Liver (tissue), 7 donors: ENCODE measurements at regions not wholly inside any gene's neighbourhood (a gene's known extent, or its start where the extent isn't known, plus 50 kb on each side); places are given as distances from the start of the nearest gene placed in this dataset.

ENCODE experiments used
- DNase-seq: peaks from one replicate; pipeline ENCODE4 v3.0.0-alpha.2; 2017; ENCODE audit warnings: low spot score
- H3K27ac ChIP-seq, 2 donors: one replicate each; pipeline ENCODE4 v1.7.0; 2013; ENCODE audit warnings: inconsistent platforms in 2 of 2, low read length in 2 of 2, control low read depth in 1 of 2, low read depth in 1 of 2, mild to moderate bottlenecking in 1 of 2
- H3K27me3 ChIP-seq, 4 donors: one replicate each; pipeline versions ENCODE4 v1.6.1 to v1.7.0; 2013; ENCODE audit warnings: low read length in 3 of 4, inconsistent platforms in 1 of 4, mild to moderate bottlenecking in 1 of 4, moderate library complexity in 1 of 4; ENCODE audit not compliant: control insufficient read depth in 4 of 4, insufficient read depth in 4 of 4
- H3K36me3 ChIP-seq, 4 donors: one replicate each; pipeline versions ENCODE4 v1.6.1 to v1.7.0; 2013; ENCODE audit warnings: low read length in 3 of 4, mild to moderate bottlenecking in 3 of 4, low read depth in 1 of 4, moderate library complexity in 1 of 4; ENCODE audit not compliant: control insufficient read depth in 4 of 4, insufficient read depth in 3 of 4
- H3K4me1 ChIP-seq, 4 donors: one replicate each; pipeline versions ENCODE4 v1.6.1 to v1.7.0; 2013; ENCODE audit warnings: low read length in 3 of 4, mild to moderate bottlenecking in 3 of 4, moderate library complexity in 1 of 4; ENCODE audit not compliant: control insufficient read depth in 4 of 4, insufficient read depth in 4 of 4
- H3K4me3 ChIP-seq, 3 donors: one replicate each; pipeline versions ENCODE4 v1.6.1 to v1.7.0; 2013; ENCODE audit warnings: low read length in 3 of 3, control low read depth in 1 of 3, low read depth in 1 of 3, mild to moderate bottlenecking in 1 of 3
- H3K9ac ChIP-seq, 2 donors: one replicate each; pipeline ENCODE4 v1.7.0; 2013; ENCODE audit warnings: low read length in 2 of 2, mild to moderate bottlenecking in 2 of 2, moderate library complexity in 2 of 2, control low read depth in 1 of 2, low read depth in 1 of 2
- H3K9me3 ChIP-seq, 4 donors: one replicate each; pipeline versions ENCODE4 v1.6.1 to v1.7.0; 2013; ENCODE audit warnings: low read length in 3 of 4; ENCODE audit not compliant: control insufficient read depth in 4 of 4
- EGR1 ChIP-seq, 2 donors: IDR thresholded peaks; 2 replicates each; pipeline ENCODE4 v1.6.1; 2016 to 2018; ENCODE audit warnings: antibody characterized with exemption in 2 of 2, low read depth in 2 of 2
- FOXA1 ChIP-seq: IDR thresholded peaks from 2 replicates; pipeline ENCODE4 v1.6.1; 2016; ENCODE audit warnings: antibody characterized with exemption
- FOXA2 ChIP-seq: IDR thresholded peaks from 2 replicates; pipeline ENCODE4 v1.6.1; 2016; ENCODE audit warnings: antibody characterized with exemption
- GABPA ChIP-seq, 2 donors: IDR thresholded peaks in 1 of 2; conservative IDR thresholded peaks in 1 of 2; 2 replicates each; pipeline ENCODE4 v1.6.1; 2016; ENCODE audit warnings: antibody characterized with exemption in 2 of 2, mild to moderate bottlenecking in 1 of 2, moderate library complexity in 1 of 2
- HNF4A ChIP-seq, 2 donors: conservative IDR thresholded peaks; 2 replicates each; pipeline ENCODE4 v1.6.1; 2016; ENCODE audit warnings: antibody characterized with exemption in 2 of 2, mild to moderate bottlenecking in 2 of 2
- HNF4G ChIP-seq: IDR thresholded peaks from 2 replicates; pipeline ENCODE4 v1.6.1; 2016; ENCODE audit warnings: antibody characterized with exemption
- JUND ChIP-seq, 2 donors: IDR thresholded peaks; 2 replicates each; pipeline ENCODE4 v1.6.1; 2016; ENCODE audit warnings: antibody characterized with exemption in 2 of 2
- NR2F2 ChIP-seq: IDR thresholded peaks from 2 replicates; pipeline ENCODE4 v1.6.1; 2016; ENCODE audit warnings: antibody characterized with exemption
- RAD21 ChIP-seq, 2 donors: IDR thresholded peaks; 2 replicates each; pipeline ENCODE4 v1.6.1; 2016; ENCODE audit warnings: antibody characterized with exemption in 2 of 2, mild to moderate bottlenecking in 2 of 2
- RXRA ChIP-seq, 2 donors: IDR thresholded peaks; 2 replicates each; pipeline ENCODE4 v1.6.1; 2017 to 2018; ENCODE audit warnings: antibody characterized with exemption in 2 of 2, mild to moderate bottlenecking in 1 of 2
- SP1 ChIP-seq: IDR thresholded peaks from 2 replicates; pipeline ENCODE4 v1.6.1; 2018; ENCODE audit warnings: antibody characterized with exemption, mild to moderate bottlenecking
- TAF1 ChIP-seq: conservative IDR thresholded peaks from 2 replicates; pipeline ENCODE4 v1.6.1; 2016; ENCODE audit warnings: antibody characterized with exemption, mild to moderate bottlenecking
- YY1 ChIP-seq: IDR thresholded peaks from 2 replicates; pipeline ENCODE4 v1.6.1; 2016; ENCODE audit warnings: antibody characterized with exemption, mild to moderate bottlenecking
- WGBS: extraction: QIAGEN DNeasy Blood & Tissue Kit; methylation state at CpG from one replicate; pipeline ENCODE4 v1.1.7; 2013; 5-methylcytosine and 5-hydroxymethylcytosine counted together
- TF ChIP-seq, protein P1 (sequence below): IDR thresholded peaks from 2 replicates; pipeline ENCODE4 v1.6.1; 2016; ENCODE audit warnings: antibody characterized with exemption, mild to moderate bottlenecking
- TF ChIP-seq, protein P2 (sequence below): IDR thresholded peaks from 2 replicates; pipeline ENCODE4 v1.6.1; 2016; ENCODE audit warnings: antibody characterized with exemption
- TF ChIP-seq, protein P3 (sequence below): IDR thresholded peaks from 2 replicates; pipeline ENCODE4 v1.6.1; 2016; ENCODE audit warnings: antibody characterized with exemption
- TF ChIP-seq, protein P4 (sequence below): IDR thresholded peaks from 2 replicates; pipeline ENCODE4 v1.6.1; 2016; ENCODE audit warnings: antibody characterized with exemption
- donor health status: healthy.
- donor health status: healthy.
- donor health status: healthy.
- donor health status: healthy.

DNA sequence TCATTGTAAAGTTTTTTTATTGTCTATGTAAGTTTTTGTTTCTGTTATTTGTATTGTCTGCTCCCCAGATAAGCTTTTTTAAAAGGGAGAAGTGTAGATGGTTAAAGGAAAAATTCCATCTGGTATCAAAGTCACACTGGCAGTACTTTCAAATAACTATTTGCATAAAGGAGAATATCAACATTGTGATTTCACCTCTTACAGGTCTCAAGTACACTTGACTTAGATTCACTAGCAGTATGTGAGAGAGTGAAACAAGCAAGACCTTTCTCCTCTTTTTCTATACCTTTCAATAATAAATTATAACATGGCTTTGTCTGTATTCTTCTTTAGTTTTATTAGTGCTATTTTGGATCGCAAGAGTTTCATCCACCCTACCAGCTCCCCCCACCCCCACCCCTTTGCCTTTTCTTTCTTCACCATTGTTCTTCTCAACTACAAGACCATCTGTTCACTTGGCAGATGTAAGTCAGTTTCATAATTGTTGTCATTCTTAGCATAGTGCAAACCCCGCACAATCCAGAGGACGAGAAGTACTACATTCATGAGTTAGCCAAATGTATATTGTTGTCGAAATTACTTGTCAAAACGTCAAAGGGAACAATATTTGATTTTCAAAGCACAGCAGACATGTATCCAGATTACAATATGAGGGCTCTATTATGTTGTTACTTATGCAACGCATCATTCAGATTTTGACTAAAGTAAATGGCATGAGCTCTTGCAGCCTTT lies 602.7 kb upstream of the FLRT2 start:
- no peaks in the 10 kb centered on the region for H3K4me1 ChIP-seq
- no peaks in the 10 kb centered on the region for H3K9me3 ChIP-seq
- no peak overlapping the region for H3K27ac ChIP-seq
- no peak for DNase-seq
- H3K9ac ChIP-seq = no peak overlapping the region
- no peaks in the 10 kb centered on the region for H3K36me3 ChIP-seq
- H3K27me3 ChIP-seq = peaks cover 0 to 2% (median 0%) of the 10 kb centered on the region in 4 donors
- H3K4me3 ChIP-seq = no peak overlapping the region
- WGBS = 77% methylated on average over 6 of the region's 6 CpGs
- no peak for TF ChIP-seq FOXA2
- no peak for TF ChIP-seq YY1
- TF ChIP-seq NR2F2 = no peak

DNA sequence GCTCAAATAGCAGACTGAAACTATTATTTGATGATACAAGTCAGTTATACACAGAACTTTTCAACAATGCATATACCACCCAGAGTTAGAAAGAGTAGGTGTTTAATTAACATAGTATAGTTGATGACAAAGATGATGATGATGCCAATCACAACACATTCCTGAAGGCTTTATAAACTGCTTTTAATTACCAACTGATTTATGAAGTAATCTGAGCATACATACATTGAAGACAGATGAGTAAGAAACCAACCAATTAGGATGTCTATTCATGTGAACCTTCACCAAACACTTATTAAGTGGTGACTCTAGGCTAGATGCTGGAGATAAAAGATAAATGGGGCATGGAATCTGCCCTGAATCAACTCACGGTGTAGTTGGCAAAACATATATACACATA lies 600.9 kb upstream of the FLRT2 start:
- Histone ChIP-seq H3K4me3 (no peak overlapping the region), H3K36me3 (no peaks in the 10 kb centered on the region), H3K4me1 (no peaks in the 10 kb centered on the region), H3K9ac (no peak overlapping the region), H3K27ac (no peak overlapping the region), H3K9me3 (no peaks in the 10 kb centered on the region), H3K27me3 (no peaks in the 10 kb centered on the region)
- DNase-seq = no peak
- TF ChIP-seq HNF4G (no peak), RAD21 (IDR thresholded peaks at IDR 0.05) (no peak), TAF1 (no peak), JUND (IDR thresholded peaks at IDR 0.05) (no peak)
- TF ChIP-seq, protein P1, sequence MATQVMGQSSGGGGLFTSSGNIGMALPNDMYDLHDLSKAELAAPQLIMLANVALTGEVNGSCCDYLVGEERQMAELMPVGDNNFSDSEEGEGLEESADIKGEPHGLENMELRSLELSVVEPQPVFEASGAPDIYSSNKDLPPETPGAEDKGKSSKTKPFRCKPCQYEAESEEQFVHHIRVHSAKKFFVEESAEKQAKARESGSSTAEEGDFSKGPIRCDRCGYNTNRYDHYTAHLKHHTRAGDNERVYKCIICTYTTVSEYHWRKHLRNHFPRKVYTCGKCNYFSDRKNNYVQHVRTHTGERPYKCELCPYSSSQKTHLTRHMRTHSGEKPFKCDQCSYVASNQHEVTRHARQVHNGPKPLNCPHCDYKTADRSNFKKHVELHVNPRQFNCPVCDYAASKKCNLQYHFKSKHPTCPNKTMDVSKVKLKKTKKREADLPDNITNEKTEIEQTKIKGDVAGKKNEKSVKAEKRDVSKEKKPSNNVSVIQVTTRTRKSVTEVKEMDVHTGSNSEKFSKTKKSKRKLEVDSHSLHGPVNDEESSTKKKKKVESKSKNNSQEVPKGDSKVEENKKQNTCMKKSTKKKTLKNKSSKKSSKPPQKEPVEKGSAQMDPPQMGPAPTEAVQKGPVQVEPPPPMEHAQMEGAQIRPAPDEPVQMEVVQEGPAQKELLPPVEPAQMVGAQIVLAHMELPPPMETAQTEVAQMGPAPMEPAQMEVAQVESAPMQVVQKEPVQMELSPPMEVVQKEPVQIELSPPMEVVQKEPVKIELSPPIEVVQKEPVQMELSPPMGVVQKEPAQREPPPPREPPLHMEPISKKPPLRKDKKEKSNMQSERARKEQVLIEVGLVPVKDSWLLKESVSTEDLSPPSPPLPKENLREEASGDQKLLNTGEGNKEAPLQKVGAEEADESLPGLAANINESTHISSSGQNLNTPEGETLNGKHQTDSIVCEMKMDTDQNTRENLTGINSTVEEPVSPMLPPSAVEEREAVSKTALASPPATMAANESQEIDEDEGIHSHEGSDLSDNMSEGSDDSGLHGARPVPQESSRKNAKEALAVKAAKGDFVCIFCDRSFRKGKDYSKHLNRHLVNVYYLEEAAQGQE = no peak
- 77% methylated on average over 1 of the region's 1 CpG for WGBS

DNA sequence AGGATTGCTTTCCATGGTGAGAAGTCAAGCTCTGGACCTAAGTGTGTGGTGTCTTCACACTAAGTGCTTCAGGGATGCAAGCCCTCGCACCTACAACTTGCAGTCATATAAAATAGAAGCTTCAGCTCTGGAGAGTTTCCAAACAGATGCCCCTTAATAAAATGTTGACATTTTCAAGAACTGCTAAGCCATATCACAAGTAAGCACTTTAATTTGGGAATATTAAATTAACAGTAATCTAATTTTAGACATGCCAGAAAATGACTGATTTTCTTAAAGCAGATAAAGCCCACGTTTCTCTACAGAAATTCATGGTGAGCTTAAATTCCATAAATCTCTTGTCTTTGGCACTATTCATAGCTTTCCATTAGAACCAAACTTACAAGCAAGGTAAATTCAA lies 600.1 kb upstream of the FLRT2 start:
- H3K4me1 ChIP-seq = no peaks in the 10 kb centered on the region
- H3K36me3 ChIP-seq = no peaks in the 10 kb centered on the region
- no peak for DNase-seq
- no peaks in the 10 kb centered on the region for H3K9me3 ChIP-seq
- no peaks in the 10 kb centered on the region for H3K27me3 ChIP-seq
- H3K9ac ChIP-seq = no peak overlapping the region
- H3K4me3 ChIP-seq = no peak overlapping the region
- no peak overlapping the region for H3K27ac ChIP-seq
- 59% methylated on average over 2 of the region's 2 CpGs for WGBS
- TF ChIP-seq, protein P2, sequence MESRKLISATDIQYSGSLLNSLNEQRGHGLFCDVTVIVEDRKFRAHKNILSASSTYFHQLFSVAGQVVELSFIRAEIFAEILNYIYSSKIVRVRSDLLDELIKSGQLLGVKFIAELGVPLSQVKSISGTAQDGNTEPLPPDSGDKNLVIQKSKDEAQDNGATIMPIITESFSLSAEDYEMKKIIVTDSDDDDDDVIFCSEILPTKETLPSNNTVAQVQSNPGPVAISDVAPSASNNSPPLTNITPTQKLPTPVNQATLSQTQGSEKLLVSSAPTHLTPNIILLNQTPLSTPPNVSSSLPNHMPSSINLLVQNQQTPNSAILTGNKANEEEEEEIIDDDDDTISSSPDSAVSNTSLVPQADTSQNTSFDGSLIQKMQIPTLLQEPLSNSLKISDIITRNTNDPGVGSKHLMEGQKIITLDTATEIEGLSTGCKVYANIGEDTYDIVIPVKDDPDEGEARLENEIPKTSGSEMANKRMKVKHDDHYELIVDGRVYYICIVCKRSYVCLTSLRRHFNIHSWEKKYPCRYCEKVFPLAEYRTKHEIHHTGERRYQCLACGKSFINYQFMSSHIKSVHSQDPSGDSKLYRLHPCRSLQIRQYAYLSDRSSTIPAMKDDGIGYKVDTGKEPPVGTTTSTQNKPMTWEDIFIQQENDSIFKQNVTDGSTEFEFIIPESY = no peak
- no peak for TF ChIP-seq YY1
- TF ChIP-seq NR2F2 = no peak
- no peak for TF ChIP-seq EGR1 (IDR thresholded peaks at IDR 0.05; ENCODE audit: low read depth in 2 of 2)
- TF ChIP-seq JUND (IDR thresholded peaks at IDR 0.05) = no peak
- TF ChIP-seq FOXA2 = no peak
- no peak for TF ChIP-seq SP1
- TF ChIP-seq, protein P3, sequence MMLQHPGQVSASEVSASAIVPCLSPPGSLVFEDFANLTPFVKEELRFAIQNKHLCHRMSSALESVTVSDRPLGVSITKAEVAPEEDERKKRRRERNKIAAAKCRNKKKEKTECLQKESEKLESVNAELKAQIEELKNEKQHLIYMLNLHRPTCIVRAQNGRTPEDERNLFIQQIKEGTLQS = no peak
- TF ChIP-seq, protein P1 = no peak
- no peak for TF ChIP-seq HNF4G
- TF ChIP-seq, protein P4, sequence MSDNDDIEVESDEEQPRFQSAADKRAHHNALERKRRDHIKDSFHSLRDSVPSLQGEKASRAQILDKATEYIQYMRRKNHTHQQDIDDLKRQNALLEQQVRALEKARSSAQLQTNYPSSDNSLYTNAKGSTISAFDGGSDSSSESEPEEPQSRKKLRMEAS = no peak
- no peak for TF ChIP-seq GABPA (IDR thresholded peaks at IDR 0.05 in 1 of 2, conservative IDR thresholded peaks at IDR 0.05 in 1 of 2)
- TF ChIP-seq FOXA1 = no peak
- no peak for TF ChIP-seq TAF1
- no peak for TF ChIP-seq HNF4A (conservative IDR thresholded peaks at IDR 0.05)
- no peak for TF ChIP-seq RAD21 (IDR thresholded peaks at IDR 0.05)
- TF ChIP-seq RXRA (IDR thresholded peaks at IDR 0.05) = no peak
